SU-DHL-6 (cell line): ENCODE measurements at regions not wholly inside any gene's neighbourhood (a gene's known extent, or its start where the extent isn't known, plus 50 kb on each side); places are given as distances from the start of the nearest gene placed in this dataset.

Experiments
- H2AFZ ChIP-seq: fragments of 200-600 bp; sonication (generic); 2 replicates; pipeline ENCODE4 v1.6.1; 2014; ENCODE audit warnings: low read depth, mild to moderate bottlenecking, moderate library complexity, mixed read lengths, antibody characterized with exemption, low read length; ENCODE audit not compliant: severe bottlenecking
- H3F3A ChIP-seq: fragments of 200-600 bp; shearing (Covaris generic); 2 replicates; pipeline ENCODE4 v1.6.0; 2016; ENCODE audit warnings: antibody characterized with exemption, mild to moderate bottlenecking; ENCODE audit not compliant: insufficient read depth
- H3K27ac ChIP-seq: fragments of 200-600 bp; sonication (generic); 2 replicates; pipeline ENCODE4 v1.5.1; 2016; ENCODE audit warnings: low read depth, mild to moderate bottlenecking, low read length, moderate library complexity, mixed read lengths
- H3K27me3 ChIP-seq: fragments of 200-600 bp; sonication (generic), shearing (Covaris generic); 2 replicates; pipeline ENCODE4 v1.6.0; 2014; ENCODE audit warnings: mild to moderate bottlenecking, low read length
- H3K36me3 ChIP-seq: fragments of 200-600 bp; sonication (generic); 2 replicates; pipeline ENCODE4 v1.6.1; 2014; ENCODE audit warnings: mild to moderate bottlenecking, low read length, mixed read lengths
- H3K4me2 ChIP-seq: fragments of 300-600, 200-600 bp; shearing (Covaris generic), sonication (generic); 2 replicates; pipeline ENCODE4 v1.6.0; 2014; ENCODE audit warnings: low read length, low read depth, mild to moderate bottlenecking; ENCODE audit not compliant: poor library complexity, severe bottlenecking
- H3K4me3 ChIP-seq: fragments of 200-600 bp; sonication (generic); 2 replicates; pipeline ENCODE4 v1.5.1; 2014; ENCODE audit warnings: antibody characterized with exemption, low read length, mild to moderate bottlenecking, mixed read lengths; ENCODE audit not compliant: insufficient read depth, poor library complexity, severe bottlenecking
- H3K79me2 ChIP-seq: fragments of 200-600 bp; sonication (generic); 2 replicates; pipeline ENCODE4 v1.6.1; 2014; ENCODE audit warnings: mild to moderate bottlenecking, low read length, moderate library complexity; ENCODE audit not compliant: insufficient read depth
- H3K9ac ChIP-seq: fragments of 200-600 bp; sonication (generic); 2 replicates; pipeline ENCODE4 v1.7.0; 2014; ENCODE audit warnings: mild to moderate bottlenecking, low read length
- H3K9me2 ChIP-seq: fragments of 200-600 bp; sonication (generic); replicated peaks from 2 replicates; pipeline ENCODE4 v1.6.1; 2014; ENCODE audit warnings: low read length; ENCODE audit not compliant: insufficient read depth
- H3K9me3 ChIP-seq: fragments of 200-600 bp; sonication (generic); 2 replicates; pipeline ENCODE4 v1.6.1; 2014; ENCODE audit warnings: low read length, mixed read lengths; ENCODE audit not compliant: insufficient read depth
- H4K20me1 ChIP-seq: fragments of 200-600 bp; sonication (generic); 2 replicates; pipeline ENCODE4 v1.6.1; 2014; ENCODE audit warnings: low read depth, mild to moderate bottlenecking, antibody characterized with exemption, low read length, moderate library complexity, mixed read lengths
- EZH2phosphoT487 ChIP-seq: fragments of 200-600 bp; sonication (generic), shearing (Covaris generic); conservative IDR thresholded peaks from 2 replicates; pipeline ENCODE4 v1.6.1; 2018; ENCODE audit warnings: mild to moderate bottlenecking, antibody characterized with exemption, low read length, moderate library complexity, mixed read lengths
- TF ChIP-seq, protein P1 (sequence below): fragments of 200-600 bp; sonication (generic); IDR thresholded peaks from one replicate; pipeline ENCODE4 v1.5.1; 2017; ENCODE audit warnings: antibody characterized with exemption, mild to moderate bottlenecking, low read length, moderate library complexity; ENCODE audit not compliant: insufficient read depth, poor library complexity, severe bottlenecking

DNA sequence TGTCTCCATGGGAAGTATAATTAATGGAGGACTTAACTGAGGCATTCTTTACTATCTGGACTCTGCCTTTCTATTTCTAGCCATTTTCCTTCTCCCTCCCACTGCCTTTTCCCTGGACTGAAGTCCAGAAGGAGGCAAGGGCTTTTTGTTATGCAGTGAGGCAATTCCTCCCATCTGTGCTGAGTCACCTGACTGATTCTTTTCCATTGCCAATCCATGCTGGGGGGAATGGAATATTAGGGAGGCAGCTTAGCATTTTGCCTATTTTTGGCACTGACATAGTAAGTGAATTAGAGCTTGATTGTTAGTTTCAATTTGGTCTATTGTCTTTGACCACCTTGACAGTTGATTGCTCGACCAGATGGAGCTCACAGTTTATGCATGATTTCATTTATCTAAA lies 1000.6 kb upstream of the PRMT6 start:
- Histone ChIP-seq H3K9me3 (no peaks in the 10 kb centered on the region), H2AFZ (no peak overlapping the region), H3K9me2 (no peaks in the 10 kb centered on the region)

DNA sequence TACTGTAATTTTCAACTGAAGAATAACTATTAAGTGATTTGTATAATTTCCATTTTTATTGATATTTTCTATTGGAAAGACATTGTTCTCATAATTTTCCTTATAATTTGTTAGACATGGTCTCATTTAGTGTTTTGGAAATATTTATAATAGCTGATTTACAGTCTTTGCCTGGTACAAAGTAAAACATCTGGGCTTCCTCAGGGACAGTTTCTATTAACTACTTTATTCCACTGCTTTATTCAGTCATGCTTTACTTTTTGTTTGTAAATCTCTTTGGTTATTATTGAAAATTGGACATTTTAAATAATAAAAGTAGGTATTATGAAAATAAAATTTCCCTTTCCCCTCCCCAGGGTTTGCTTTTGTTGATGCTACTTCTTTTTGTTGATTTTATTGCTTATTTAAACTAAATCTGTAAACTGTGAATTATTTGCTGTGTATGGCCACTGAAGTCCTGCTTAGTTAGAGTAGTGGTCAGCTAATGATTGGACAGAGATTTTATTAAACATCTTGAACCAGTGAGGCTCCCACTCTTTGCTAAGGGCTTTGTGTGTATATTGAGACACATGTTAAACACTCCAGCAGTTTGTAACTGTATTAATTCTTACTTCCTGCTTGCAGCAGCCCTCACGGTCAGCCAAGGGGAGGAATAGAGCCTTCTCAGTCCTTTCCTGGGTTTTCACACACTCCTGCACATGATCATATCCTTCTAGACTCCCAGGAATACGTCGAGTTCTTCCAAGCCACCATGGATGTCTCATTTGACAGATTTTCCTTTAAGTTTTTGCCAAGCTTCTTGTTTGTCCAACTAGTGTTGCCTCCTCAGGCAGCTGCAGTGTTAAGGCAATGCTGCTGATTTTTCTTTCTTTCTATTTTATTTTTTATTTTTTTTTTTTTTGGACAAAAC lies 994.6 kb upstream of the PRMT6 start:
- H3K9me3 ChIP-seq, result no peaks in the 10 kb centered on the region
- TF ChIP-seq, protein P1, sequence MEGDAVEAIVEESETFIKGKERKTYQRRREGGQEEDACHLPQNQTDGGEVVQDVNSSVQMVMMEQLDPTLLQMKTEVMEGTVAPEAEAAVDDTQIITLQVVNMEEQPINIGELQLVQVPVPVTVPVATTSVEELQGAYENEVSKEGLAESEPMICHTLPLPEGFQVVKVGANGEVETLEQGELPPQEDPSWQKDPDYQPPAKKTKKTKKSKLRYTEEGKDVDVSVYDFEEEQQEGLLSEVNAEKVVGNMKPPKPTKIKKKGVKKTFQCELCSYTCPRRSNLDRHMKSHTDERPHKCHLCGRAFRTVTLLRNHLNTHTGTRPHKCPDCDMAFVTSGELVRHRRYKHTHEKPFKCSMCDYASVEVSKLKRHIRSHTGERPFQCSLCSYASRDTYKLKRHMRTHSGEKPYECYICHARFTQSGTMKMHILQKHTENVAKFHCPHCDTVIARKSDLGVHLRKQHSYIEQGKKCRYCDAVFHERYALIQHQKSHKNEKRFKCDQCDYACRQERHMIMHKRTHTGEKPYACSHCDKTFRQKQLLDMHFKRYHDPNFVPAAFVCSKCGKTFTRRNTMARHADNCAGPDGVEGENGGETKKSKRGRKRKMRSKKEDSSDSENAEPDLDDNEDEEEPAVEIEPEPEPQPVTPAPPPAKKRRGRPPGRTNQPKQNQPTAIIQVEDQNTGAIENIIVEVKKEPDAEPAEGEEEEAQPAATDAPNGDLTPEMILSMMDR, result no peak
- no peak for TF ChIP-seq EZH2phosphoT487
- H3K79me2 ChIP-seq, result no peaks in the 10 kb centered on the region
- H3K9ac ChIP-seq, result peak overlapping the region; percentile 17; the same call in 1 of the 2 replicates
- no peaks in the 10 kb centered on the region for H3K36me3 ChIP-seq
- H3K27ac ChIP-seq, result peak overlapping the region; percentile 17; the same call in 1 of the 2 replicates
- no peaks in the 10 kb centered on the region for H3K27me3 ChIP-seq
- H4K20me1 ChIP-seq, result no peaks in the 10 kb centered on the region
- no peak overlapping the region for H3K4me3 ChIP-seq
- no peaks in the 10 kb centered on the region for H3F3A ChIP-seq
- H2AFZ ChIP-seq, result peak overlapping the region; percentile 97
- no peaks in the 10 kb centered on the region for H3K9me2 ChIP-seq
- peak overlapping the region; percentile 46 for H3K4me2 ChIP-seq

More for the DNA sequence above, 1000.6 kb upstream of the PRMT6 start:
- H3F3A ChIP-seq, result no peaks in the 10 kb centered on the region
- TF ChIP-seq, protein P1, result no peak
- no peak for TF ChIP-seq EZH2phosphoT487
- H4K20me1 ChIP-seq, result no peaks in the 10 kb centered on the region
- H3K36me3 ChIP-seq, result no peaks in the 10 kb centered on the region
- no peaks in the 10 kb centered on the region for H3K79me2 ChIP-seq
- no peaks in the 10 kb centered on the region for H3K27me3 ChIP-seq
- H3K4me3 ChIP-seq, result no peak overlapping the region
- H3K4me2 ChIP-seq, result no peak overlapping the region
- no peak overlapping the region for H3K9ac ChIP-seq
- H3K27ac ChIP-seq, result no peak overlapping the region

DNA sequence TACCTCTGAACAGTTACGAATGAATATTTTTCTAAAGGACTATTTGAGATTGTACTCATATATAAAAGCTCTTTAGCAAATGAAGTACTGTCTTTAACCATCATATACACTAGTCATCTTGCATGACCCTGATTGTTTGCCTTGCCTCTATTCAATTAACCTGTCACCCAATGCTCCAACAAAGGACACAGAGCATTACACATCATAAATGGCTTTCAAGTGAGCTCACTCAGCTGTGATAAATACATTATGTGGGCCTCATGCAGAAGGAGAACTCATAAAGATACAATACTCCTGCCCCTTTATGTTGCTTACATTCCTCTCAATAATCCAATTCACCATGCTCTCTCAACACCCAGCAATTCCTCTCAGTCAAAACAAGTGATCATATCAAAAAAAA lies 993.0 kb upstream of the PRMT6 start:
- Histone ChIP-seq H3K4me3 (no peak overlapping the region), H3F3A (no peaks in the 10 kb centered on the region), H3K36me3 (no peaks in the 10 kb centered on the region), H3K27ac (no peak overlapping the region), H3K9ac (no peak overlapping the region), H3K4me2 (no peak overlapping the region), H4K20me1 (no peaks in the 10 kb centered on the region), H2AFZ (peak overlapping the region; percentile 53), H3K79me2 (no peaks in the 10 kb centered on the region), H3K27me3 (no peaks in the 10 kb centered on the region), H3K9me2 (no peaks in the 10 kb centered on the region), H3K9me3 (no peaks in the 10 kb centered on the region)
- no peak for TF ChIP-seq EZH2phosphoT487
- TF ChIP-seq, protein P1, result no peak
